Aorta (tissue), 5 donors: ENCODE measurements at regions not wholly inside any gene's neighbourhood (a gene's known extent, or its start where the extent isn't known, plus 50 kb on each side); places are given as distances from the start of the nearest gene placed in this dataset.

Source experiments
- ATAC-seq: fragments of 200-7000 bp; cut with Tn5 transposase; one replicate; pipeline ENCODE4 v1.9.1; 2022; ENCODE audit warnings: moderate library complexity; ENCODE audit not compliant: low FRiP score
- DNase-seq, 2 donors: peaks; one replicate each; pipeline ENCODE4 v3.0.0-alpha.2; 2020
- H3K27ac ChIP-seq, 2 donors: one replicate each; pipeline ENCODE4 v1.5.1; 2013; ENCODE audit warnings: low read length in 2 of 2, mild to moderate bottlenecking in 2 of 2, moderate library complexity in 2 of 2, control low read depth in 1 of 2, inconsistent platforms in 1 of 2, low read depth in 1 of 2
- H3K27me3 ChIP-seq, 2 donors: one replicate each; pipeline ENCODE4 v1.6.1; 2013; ENCODE audit warnings: control low read depth in 1 of 2, low read length in 1 of 2, mild to moderate bottlenecking in 1 of 2, moderate library complexity in 1 of 2; ENCODE audit not compliant: insufficient read depth in 2 of 2, control insufficient read depth in 1 of 2
- H3K36me3 ChIP-seq, 2 donors: one replicate each; pipeline ENCODE4 v1.6.1; 2013; ENCODE audit warnings: control low read depth in 1 of 2, low read length in 1 of 2, mild to moderate bottlenecking in 1 of 2; ENCODE audit not compliant: insufficient read depth in 2 of 2, control insufficient read depth in 1 of 2
- H3K4me1 ChIP-seq, 2 donors: one replicate each; pipeline ENCODE4 v1.6.1; 2013; ENCODE audit warnings: low read length in 2 of 2, control low read depth in 1 of 2, mild to moderate bottlenecking in 1 of 2, moderate library complexity in 1 of 2; ENCODE audit not compliant: insufficient read depth in 2 of 2, control insufficient read depth in 1 of 2
- H3K4me3 ChIP-seq, 2 donors: one replicate each; pipeline ENCODE4 v1.5.1; 2013; ENCODE audit warnings: low read length in 2 of 2, control low read depth in 1 of 2, mild to moderate bottlenecking in 1 of 2
- H3K9me3 ChIP-seq: one replicate; pipeline ENCODE4 v1.6.1; 2013; ENCODE audit warnings: mild to moderate bottlenecking, low read length; ENCODE audit not compliant: control insufficient read depth
- WGBS, 2 donors: extraction: QIAGEN DNeasy Blood & Tissue Kit; methylation state at CpG; one replicate each; pipeline ENCODE4 v1.1.7; 2013; 5-methylcytosine and 5-hydroxymethylcytosine counted together
- intact Hi-C, 2 donors: fragments of 100-400 bp; cut with DNase I; formaldehyde crosslinking; loops; one replicate each; pipeline versions ENCODE4 v1.14.2 to v1.15.0; 2022
- donor health status: healthy with polysubstance abuse.
- donor health status: Bipolar disorder and iron deficiency.
- donor health status: DM: no; HTN: no; CAD: no.
- donor health status: DM: no; HTN: no; CAD: no.
- donor health status: DM: yes; HTN: yes; CAD: no.

DNA sequence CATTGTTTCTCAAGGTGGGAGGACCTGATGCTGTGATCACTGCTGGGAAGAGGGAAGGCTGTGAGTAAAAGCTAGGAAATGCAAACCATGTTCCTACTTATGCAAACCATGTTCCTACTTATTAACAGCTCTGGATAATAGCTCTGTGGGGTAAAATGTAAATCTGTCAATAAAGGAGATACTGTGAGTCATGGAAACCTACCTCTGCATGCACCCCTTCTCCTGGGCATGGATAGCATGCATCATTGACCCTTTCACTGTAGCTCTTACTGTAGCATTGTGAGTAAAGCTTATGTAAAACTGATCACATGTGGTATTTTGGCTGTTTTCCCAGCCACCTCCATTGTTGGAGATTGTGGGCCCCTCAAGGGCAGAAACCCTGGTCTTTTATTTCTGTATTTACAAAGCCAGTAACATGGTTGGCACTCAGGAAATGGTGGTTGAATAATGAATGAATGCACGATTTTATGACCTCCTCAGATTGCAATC lies 253.7 kb downstream of the GRIN2B start:
- Histone ChIP-seq H3K4me1 (no peaks in the 10 kb centered on the region), H3K27me3 (no peaks in the 10 kb centered on the region), H3K4me3 (no peak overlapping the region), H3K36me3 (no peaks in the 10 kb centered on the region), H3K9me3 (no peaks in the 10 kb centered on the region), H3K27ac (no peak overlapping the region)
- no peak for ATAC-seq
- no peak for DNase-seq
- WGBS, 2 donors: 14 to 16% methylated on average over 1 of the region's 1 CpG
- intact Hi-C loops: no loop called here

DNA sequence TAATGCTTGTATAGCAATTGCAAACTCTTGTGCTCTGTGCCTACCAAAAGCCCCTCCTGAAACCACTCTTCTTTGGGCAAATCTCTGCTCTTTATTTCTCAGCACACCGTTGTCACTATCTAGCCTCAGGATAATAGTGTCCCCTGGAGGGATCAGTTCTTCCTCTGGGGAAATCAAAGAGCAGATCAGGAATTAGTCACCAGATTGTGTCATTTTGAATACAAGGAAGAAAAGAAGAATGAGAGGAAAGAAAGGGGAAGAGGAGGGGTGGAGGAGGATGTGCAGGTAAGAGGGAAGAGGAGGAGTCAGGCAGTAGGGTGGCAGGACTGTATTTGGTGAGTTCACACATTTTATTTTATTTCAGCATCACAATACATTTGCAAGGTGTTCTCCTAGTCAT lies 256.4 kb downstream of the GRIN2B start:
- no peaks in the 10 kb centered on the region for H3K9me3 ChIP-seq
- H3K27me3 ChIP-seq: no peaks in the 10 kb centered on the region
- intact Hi-C loops: no loop called here
- H3K4me1 ChIP-seq: no peaks in the 10 kb centered on the region
- ATAC-seq (no peak), DNase-seq (no peak)
- H3K36me3 ChIP-seq: no peaks in the 10 kb centered on the region
- no peak overlapping the region for H3K27ac ChIP-seq
- no peak overlapping the region for H3K4me3 ChIP-seq
- WGBS, 2 donors: 62 to 69% methylated on average over 1 of the region's 1 CpG

DNA sequence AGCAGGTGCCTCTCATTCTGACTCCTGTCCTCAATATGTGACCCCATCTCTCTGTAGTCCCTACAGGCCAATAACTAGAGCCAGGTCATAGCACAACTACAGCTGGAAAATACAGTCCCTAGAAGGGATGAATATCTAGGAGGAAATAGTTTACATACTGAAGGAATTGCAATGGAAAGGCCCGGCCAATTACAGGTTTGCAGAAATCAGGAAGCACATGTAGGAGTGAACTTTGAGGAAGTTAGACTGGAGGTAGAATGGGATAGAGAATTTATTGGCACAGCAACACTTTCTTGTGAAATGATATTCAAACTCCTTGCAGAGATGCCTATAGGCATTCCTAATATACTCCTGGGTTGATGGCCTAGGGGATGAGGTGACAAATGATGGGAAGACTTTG lies 257.3 kb downstream of the GRIN2B start:
- no peaks in the 10 kb centered on the region for H3K36me3 ChIP-seq
- no peak overlapping the region for H3K4me3 ChIP-seq
- intact Hi-C loops: no loop called here
- H3K27ac ChIP-seq: no peak overlapping the region
- DNase-seq (no peak), ATAC-seq (no peak)
- H3K4me1 ChIP-seq: no peaks in the 10 kb centered on the region
- WGBS, 2 donors: 31 to 48% methylated on average over 1 of the region's 1 CpG
- H3K27me3 ChIP-seq: no peaks in the 10 kb centered on the region
- H3K9me3 ChIP-seq: no peaks in the 10 kb centered on the region

DNA sequence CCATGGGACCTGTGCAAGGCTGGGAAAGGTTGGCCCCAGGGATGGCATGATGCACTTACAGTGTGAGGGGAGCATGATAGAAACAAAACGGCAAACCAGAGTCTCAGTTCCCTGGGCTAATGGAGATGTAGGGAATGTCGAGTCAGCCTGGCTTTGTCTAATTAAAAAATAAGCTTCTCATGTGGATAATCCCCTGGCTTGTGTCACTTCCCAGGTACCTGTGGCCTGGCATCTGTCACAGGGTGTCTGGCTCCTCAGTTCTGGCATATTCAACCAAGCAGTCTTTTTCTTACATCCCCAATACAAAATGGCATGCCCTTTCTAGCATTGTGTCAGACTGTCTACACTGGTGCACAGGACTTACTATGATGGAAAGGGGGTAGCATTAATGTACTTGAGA lies 261.4 kb downstream of the GRIN2B start:
- ATAC-seq: no peak
- Histone ChIP-seq H3K9me3 (no peaks in the 10 kb centered on the region), H3K27me3 (no peaks in the 10 kb centered on the region), H3K4me3 (no peak overlapping the region), H3K36me3 (no peaks in the 10 kb centered on the region), H3K4me1 (no peaks in the 10 kb centered on the region), H3K27ac (no peak overlapping the region)
- DNase-seq: no peak
- WGBS, 2 donors: 73 to 79% methylated on average over 2 of the region's 2 CpGs
- intact Hi-C loops: no loop called here

DNA sequence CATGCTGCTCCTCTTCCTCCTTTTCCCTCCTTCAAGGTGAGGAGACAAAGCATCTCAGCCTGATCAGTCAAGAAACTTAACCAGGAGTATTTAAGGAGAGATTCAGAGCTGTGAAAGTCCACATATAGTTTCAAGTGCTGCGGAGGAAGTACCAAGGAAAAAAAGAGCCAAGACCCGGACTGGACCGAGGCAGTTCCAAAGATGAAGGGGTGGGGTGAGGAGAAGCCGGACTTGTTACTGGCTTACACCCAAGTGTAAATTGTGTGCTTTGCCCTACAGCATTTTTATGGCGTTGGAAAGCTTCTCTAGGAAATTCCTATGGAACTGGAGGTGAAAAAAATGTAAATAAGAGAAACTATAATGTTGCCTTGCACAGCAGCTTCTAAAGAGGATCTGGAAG lies 263.1 kb downstream of the GRIN2B start:
- Histone ChIP-seq H3K27me3 (no peaks in the 10 kb centered on the region), H3K9me3 (no peaks in the 10 kb centered on the region), H3K4me1 (peaks cover 0 to 4% of the 10 kb centered on the region in 2 donors), H3K4me3 (no peak overlapping the region), H3K36me3 (no peaks in the 10 kb centered on the region), H3K27ac (no peak overlapping the region)
- DNase-seq (no peak), ATAC-seq (no peak)
- intact Hi-C loops: no loop called here
- WGBS, 2 donors: 49 to 50% methylated on average over 5 of the region's 5 CpGs

DNA sequence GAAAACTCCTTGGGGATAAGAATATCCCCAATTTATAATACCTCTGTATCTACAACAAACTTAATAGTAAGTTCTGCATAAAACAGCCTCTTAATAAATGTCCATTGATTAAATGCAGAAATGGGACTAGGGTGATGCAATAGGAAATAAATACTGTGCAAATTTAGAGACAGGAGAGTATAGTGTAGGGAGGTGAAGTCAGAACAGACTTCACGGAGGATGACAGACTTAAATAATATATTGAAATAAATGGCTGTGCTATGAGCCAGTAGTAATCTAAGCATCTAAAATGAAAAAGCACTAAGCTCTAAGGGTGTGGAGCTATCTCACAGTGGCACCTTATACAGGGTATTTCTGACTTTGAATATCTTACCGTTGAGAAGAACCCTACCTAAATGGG lies 265.3 kb downstream of the GRIN2B start:
- no peak overlapping the region for H3K4me3 ChIP-seq
- intact Hi-C loops: no loop called here
- no peaks in the 10 kb centered on the region for H3K36me3 ChIP-seq
- no peak for DNase-seq
- WGBS, 2 donors: 85 to 88% methylated on average over 2 of the region's 2 CpGs
- H3K4me1 ChIP-seq: peaks cover 0 to 4% of the 10 kb centered on the region in 2 donors
- H3K27me3 ChIP-seq: no peaks in the 10 kb centered on the region
- no peak overlapping the region for H3K27ac ChIP-seq
- H3K9me3 ChIP-seq: no peaks in the 10 kb centered on the region
- no peak for ATAC-seq

DNA sequence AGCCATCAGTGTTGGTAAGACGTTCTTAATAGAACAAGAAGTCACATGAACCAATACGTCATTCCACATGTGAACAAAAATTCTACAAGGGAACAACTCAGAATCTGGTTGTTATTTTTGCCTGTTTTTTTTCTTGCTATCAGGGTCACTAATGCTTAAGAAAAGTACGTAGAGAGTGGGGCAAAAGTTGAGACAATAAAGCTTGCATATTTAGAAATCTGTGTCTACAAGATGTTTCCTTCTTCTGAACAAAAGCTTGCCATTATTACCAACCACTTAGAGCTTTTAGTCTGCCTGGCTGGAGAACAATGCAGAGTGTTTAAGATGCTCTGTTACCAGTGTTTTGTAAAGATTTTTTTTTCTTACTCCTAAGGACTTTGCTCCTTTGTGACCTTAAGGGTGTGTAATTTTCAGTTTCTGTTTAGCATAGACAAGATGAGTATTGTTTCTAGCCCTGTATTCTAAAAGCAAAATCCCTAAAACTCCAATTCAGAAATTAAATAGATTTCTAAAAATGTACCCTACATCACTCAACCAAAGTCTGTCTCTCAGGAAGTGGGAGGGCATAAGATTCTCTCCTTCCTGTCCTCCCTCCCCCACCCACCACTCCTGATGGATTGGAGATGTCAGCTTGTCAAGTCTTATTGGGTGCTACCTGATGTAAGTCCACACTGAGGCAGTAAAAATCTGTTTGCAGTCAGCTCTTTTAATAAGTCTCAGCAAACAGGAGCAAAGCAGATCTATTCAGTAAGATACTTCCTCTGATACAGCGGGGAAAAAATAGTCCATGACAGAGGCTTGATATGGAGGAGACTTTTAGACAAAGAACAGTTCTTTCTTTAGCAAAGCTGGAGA lies 267.6 kb downstream of the GRIN2B start:
- Histone ChIP-seq H3K27me3 (no peaks in the 10 kb centered on the region), H3K4me3 (no peak overlapping the region), H3K9me3 (no peaks in the 10 kb centered on the region), H3K27ac (no peak overlapping the region), H3K36me3 (no peaks in the 10 kb centered on the region), H3K4me1 (peaks cover 0 to 4% of the 10 kb centered on the region in 2 donors)
- no peak for DNase-seq
- 27 to 35% methylated on average over 4 of the region's 4 CpGs for WGBS, 2 donors
- intact Hi-C loops: no loop called here
- no peak for ATAC-seq

DNA sequence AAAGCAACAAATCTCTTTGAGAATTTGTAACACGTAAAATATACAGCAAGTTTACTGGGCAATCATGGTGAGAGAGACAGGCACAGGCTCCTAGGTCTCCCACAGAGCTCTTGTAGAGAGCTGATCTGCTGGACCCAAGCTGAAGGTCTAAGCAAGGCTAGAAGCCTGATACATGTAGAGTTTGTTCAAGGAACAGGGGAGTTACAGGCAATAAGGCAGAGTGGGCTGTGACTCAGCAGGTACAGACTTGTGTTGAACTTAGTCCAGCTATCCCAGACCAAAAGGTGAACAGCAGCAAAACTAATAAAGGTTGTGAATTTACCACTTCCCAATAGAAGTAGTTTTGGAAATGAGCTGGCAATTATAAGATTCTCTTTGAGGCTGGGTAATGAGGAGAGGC lies 273.6 kb downstream of the GRIN2B start:
- Histone ChIP-seq H3K36me3 (no peaks in the 10 kb centered on the region), H3K27me3 (no peaks in the 10 kb centered on the region), H3K27ac (no peak overlapping the region), H3K9me3 (no peaks in the 10 kb centered on the region), H3K4me1 (no peaks in the 10 kb centered on the region), H3K4me3 (no peak overlapping the region)
- DNase-seq (no peak), ATAC-seq (no peak)
- 88 to 90% methylated on average over 1 of the region's 1 CpG for WGBS, 2 donors
- intact Hi-C loops: no loop called here

DNA sequence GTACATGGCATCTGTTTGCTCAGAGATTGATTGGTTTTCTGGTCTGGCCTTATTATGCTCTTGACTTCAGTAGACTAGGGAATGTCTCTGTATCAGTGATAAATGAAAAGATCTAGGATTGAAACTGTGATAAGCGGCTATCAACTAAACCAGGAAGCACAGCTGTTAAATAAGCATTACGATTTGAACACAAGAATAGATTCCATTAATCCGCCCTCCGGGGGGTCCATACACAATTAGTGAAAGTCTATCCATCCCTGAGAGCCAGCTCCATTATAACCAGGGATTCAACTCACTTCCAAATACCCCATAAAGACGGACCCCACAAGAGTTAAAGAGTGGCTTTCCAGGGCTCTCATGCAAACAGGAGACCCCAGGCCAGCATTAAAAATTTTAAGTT lies 279.0 kb downstream of the GRIN2B start:
- ATAC-seq: no peak
- no peaks in the 10 kb centered on the region for H3K36me3 ChIP-seq
- no peak overlapping the region for H3K4me3 ChIP-seq
- intact Hi-C loops: no loop called here
- no peak overlapping the region for H3K27ac ChIP-seq
- H3K27me3 ChIP-seq: no peaks in the 10 kb centered on the region
- 46 to 52% methylated on average over 5 of the region's 5 CpGs for WGBS, 2 donors
- no peaks in the 10 kb centered on the region for H3K4me1 ChIP-seq
- H3K9me3 ChIP-seq: no peaks in the 10 kb centered on the region
- no peak for DNase-seq
